ENCODE measurements at regions not wholly inside any gene's neighbourhood (a gene's known extent, or its start where the extent isn't known, plus 50 kb on each side); places are given as distances from the start of the nearest gene placed in this dataset.
"Not testable (repeated sequence)": the region's sequence is repeated elsewhere in the genome, so short reads cannot be mapped to it uniquely, and the experiment has no call there.

- DNase-seq: no peak
These were observed 117.6 kb upstream of the MRI1 start for GRCh38 chr19:13646758-13647157.

GRCh38 chr19:13644645-13645044, 119.7 kb upstream of the MRI1 start:
- no peak for DNase-seq

GRCh38 chr19:13640611-13641010, 123.7 kb upstream of the MRI1 start:
- no peak for DNase-seq

GRCh38 chr19:13639342-13639929, 124.9 kb upstream of the MRI1 start:
- DNase-seq: no peak

- DNase-seq: no peak
These were observed 126.7 kb upstream of the MRI1 start for GRCh38 chr19:13637664-13638063.

GRCh38 chr19:13634658-13635057, 128.4 kb upstream of the CACNA1A start:
- DNase-seq: no peak

GRCh38 chr19:13633522-13633922, 127.2 kb upstream of the CACNA1A start:
- DNase-seq: no peak

GRCh38 chr19:13633109-13633508, 126.8 kb upstream of the CACNA1A start:
- DNase-seq: no peak

- DNase-seq: not testable (repeated sequence)
These were observed 125.9 kb upstream of the CACNA1A start for GRCh38 chr19:13632164-13632563.

GRCh38 chr19:13629687-13630357, 123.5 kb upstream of the CACNA1A start:
- no peak for DNase-seq

GRCh38 chr19:13627531-13627930, 121.3 kb upstream of the CACNA1A start:
- DNase-seq: no peak

- DNase-seq: no peak
These were observed 117.7 kb upstream of the CACNA1A start for GRCh38 chr19:13623716-13624710.

- DNase-seq: no peak
These were observed 116.8 kb upstream of the CACNA1A start for GRCh38 chr19:13622766-13623715.

GRCh38 chr19:13621413-13621812, 115.1 kb upstream of the CACNA1A start:
- no peak for DNase-seq

- DNase-seq: no peak
These were observed 112.9 kb upstream of the CACNA1A start for GRCh38 chr19:13619203-13619632.

GRCh38 chr19:13615890-13616289, 109.6 kb upstream of the CACNA1A start:
- no peak for DNase-seq

- no peak for DNase-seq
These were observed 107.2 kb upstream of the CACNA1A start for GRCh38 chr19:13613447-13613846.

GRCh38 chr19:13611596-13611995, 105.3 kb upstream of the CACNA1A start:
- no peak for DNase-seq

- no peak for DNase-seq
These were observed 103.9 kb upstream of the CACNA1A start for GRCh38 chr19:13610039-13610691.

- no peak for DNase-seq
These were observed 99.9 kb upstream of the CACNA1A start for GRCh38 chr19:13606156-13606555.

GRCh38 chr19:13604902-13605586, 98.8 kb upstream of the CACNA1A start:
- no peak for DNase-seq

Measured in effector CD8-positive, alpha-beta T cell (primary cell).